ENCODE measurements at regions not wholly inside any gene's neighbourhood (a gene's known extent, or its start where the extent isn't known, plus 50 kb on each side); places are given as distances from the start of the nearest gene placed in this dataset.

DNA sequence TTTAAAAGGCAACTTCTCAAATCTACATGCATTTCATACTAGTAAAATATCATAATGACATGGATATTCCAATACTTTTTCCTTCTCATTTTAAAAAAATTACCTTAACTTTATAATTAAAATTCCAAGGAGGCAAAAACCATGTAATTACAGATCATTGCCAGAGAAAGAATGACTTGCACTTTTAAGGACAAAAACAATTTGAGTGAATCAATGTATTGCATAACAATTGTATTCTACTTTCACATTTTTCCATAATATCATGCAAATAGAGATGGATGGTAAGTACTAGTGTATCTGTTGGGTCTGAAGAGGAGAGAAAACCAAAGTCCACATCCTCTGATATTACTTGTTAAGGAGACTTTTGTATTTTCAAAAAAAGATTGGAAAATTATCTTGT is 89.5 kb upstream of the NCK2 start:
- no peak for DNase-seq
- Mint-ChIP-seq H3K4me3 (ENCODE audit: unreplicated experiment) (no peak overlapping the region), H3K27ac (ENCODE audit: unreplicated experiment) (no peak overlapping the region), H3K4me1 (ENCODE audit: low read depth, unreplicated experiment) (peaks cover 14% of the 10 kb centered on the region), H3K36me3 (ENCODE audit: insufficient read depth, unreplicated experiment) (no peaks in the 10 kb centered on the region), H3K27me3 (ENCODE audit: insufficient read depth, unreplicated experiment) (no peaks in the 10 kb centered on the region), H3K9me3 (ENCODE audit: unreplicated experiment) (no peaks in the 10 kb centered on the region)
- ChIA-PET POLR2A (no interaction called here), CTCF (no interaction called here)
- BruUV-seq (replicated peaks), result no TSS peak
- H3K4me1 ChIP-seq, result 0 out of 2 replicates have a peak, but pooled peaks cover 6% of the 10 kb centered on the region
- H3K4me3 ChIP-seq (ENCODE audit: low read depth, low read length), result no peak overlapping the region
- intact Hi-C loops (cut with micrococcal nuclease; ENCODE audit: unreplicated experiment), result no loop called here
- H3K36me3 ChIP-seq (ENCODE audit: control insufficient read depth, insufficient read depth, low read length), result no peaks in the 10 kb centered on the region
- H3K27me3 ChIP-seq (replicated peaks; ENCODE audit: control insufficient read depth, insufficient read depth, low read length), result no peaks in the 10 kb centered on the region
- no peaks in the 10 kb centered on the region; the same call in 1 of the 2 replicates for H3K9me3 ChIP-seq
- TF ChIP-seq, protein P1, sequence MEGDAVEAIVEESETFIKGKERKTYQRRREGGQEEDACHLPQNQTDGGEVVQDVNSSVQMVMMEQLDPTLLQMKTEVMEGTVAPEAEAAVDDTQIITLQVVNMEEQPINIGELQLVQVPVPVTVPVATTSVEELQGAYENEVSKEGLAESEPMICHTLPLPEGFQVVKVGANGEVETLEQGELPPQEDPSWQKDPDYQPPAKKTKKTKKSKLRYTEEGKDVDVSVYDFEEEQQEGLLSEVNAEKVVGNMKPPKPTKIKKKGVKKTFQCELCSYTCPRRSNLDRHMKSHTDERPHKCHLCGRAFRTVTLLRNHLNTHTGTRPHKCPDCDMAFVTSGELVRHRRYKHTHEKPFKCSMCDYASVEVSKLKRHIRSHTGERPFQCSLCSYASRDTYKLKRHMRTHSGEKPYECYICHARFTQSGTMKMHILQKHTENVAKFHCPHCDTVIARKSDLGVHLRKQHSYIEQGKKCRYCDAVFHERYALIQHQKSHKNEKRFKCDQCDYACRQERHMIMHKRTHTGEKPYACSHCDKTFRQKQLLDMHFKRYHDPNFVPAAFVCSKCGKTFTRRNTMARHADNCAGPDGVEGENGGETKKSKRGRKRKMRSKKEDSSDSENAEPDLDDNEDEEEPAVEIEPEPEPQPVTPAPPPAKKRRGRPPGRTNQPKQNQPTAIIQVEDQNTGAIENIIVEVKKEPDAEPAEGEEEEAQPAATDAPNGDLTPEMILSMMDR (IDR thresholded peaks at IDR 0.05; ENCODE audit: insufficient read depth in 1 of 2, low read depth in 1 of 2, low read length in 1 of 2, severe bottlenecking in 1 of 2, unreplicated experiment in 1 of 2), result no peak

DNA sequence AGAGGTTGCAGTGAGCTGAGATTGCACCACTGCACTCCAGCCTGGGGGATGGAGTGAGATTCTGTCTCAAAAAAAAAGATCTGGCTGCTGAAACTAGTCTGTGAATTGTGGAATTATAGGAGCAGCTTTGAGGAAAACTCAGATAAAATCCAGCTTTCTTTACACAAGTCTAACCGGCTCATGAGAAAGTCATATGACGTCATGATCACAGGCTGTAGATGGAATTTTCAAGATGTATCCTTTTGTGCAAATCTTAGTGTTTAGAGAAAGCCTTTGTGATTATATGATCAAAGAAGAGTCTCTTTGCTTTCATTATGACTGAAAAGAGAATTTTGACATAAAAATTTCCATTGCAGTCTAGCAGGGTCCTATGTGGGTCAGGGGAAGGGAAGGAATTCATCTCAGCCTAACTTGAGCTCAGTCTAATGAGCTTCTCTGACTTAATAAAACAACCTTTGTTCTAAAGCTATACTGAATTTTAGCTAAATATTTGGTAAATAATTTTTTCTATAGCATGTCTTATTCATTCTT is 90.2 kb upstream of the NCK2 start:
- DNase-seq, result no peak
- H3K27me3 ChIP-seq (replicated peaks; ENCODE audit: control insufficient read depth, insufficient read depth, low read length), result no peaks in the 10 kb centered on the region
- intact Hi-C loops (cut with micrococcal nuclease; ENCODE audit: unreplicated experiment), result no loop called here
- no peak overlapping the region for H3K4me3 Mint-ChIP-seq (ENCODE audit: unreplicated experiment)
- no peaks in the 10 kb centered on the region for H3K36me3 ChIP-seq (ENCODE audit: control insufficient read depth, insufficient read depth, low read length)
- no TSS peak for BruUV-seq (replicated peaks)
- peaks cover 14% of the 10 kb centered on the region for H3K4me1 Mint-ChIP-seq (ENCODE audit: low read depth, unreplicated experiment)
- TF ChIP-seq, protein P1 (IDR thresholded peaks at IDR 0.05; ENCODE audit: insufficient read depth in 1 of 2, low read depth in 1 of 2, low read length in 1 of 2, severe bottlenecking in 1 of 2, unreplicated experiment in 1 of 2), result no peak
- 0 out of 2 replicates have a peak, but pooled peaks cover 6% of the 10 kb centered on the region for H3K4me1 ChIP-seq
- no peaks in the 10 kb centered on the region for H3K9me3 Mint-ChIP-seq (ENCODE audit: unreplicated experiment)
- no peak overlapping the region for H3K4me3 ChIP-seq (ENCODE audit: low read depth, low read length)
- H3K36me3 Mint-ChIP-seq (ENCODE audit: insufficient read depth, unreplicated experiment), result no peaks in the 10 kb centered on the region
- no peak overlapping the region for H3K27ac Mint-ChIP-seq (ENCODE audit: unreplicated experiment)
- H3K9me3 ChIP-seq, result no peaks in the 10 kb centered on the region; the same call in 1 of the 2 replicates
- H3K27me3 Mint-ChIP-seq (ENCODE audit: insufficient read depth, unreplicated experiment), result no peaks in the 10 kb centered on the region
- ChIA-PET CTCF (no interaction called here), POLR2A (no interaction called here)

DNA sequence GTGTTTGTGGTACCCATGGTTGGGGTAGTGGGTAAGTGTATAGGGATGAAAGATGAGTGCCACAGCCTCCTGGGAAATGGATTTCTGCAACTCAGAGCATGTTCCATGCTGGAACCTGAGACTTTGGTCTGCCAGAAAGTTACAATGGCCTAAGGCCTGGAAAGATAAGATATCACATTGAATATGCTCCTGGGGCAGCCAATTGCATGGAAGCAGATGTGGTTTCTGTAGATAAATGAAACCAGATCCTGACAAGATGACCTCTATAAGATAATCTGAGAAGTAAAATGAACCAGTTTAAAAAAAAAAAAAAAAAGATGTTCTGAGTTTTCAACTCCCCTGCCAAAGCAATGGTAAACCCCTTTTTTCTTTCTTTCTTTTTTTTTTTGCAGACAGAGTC is 91.4 kb upstream of the NCK2 start:
- BruUV-seq (replicated peaks), result no TSS peak
- Histone ChIP-seq H3K9me3 (peaks cover 7% of the 10 kb centered on the region; the same call in 1 of the 2 replicates), H3K27me3 (replicated peaks; ENCODE audit: control insufficient read depth, insufficient read depth, low read length) (no peaks in the 10 kb centered on the region), H3K36me3 (ENCODE audit: control insufficient read depth, insufficient read depth, low read length) (no peaks in the 10 kb centered on the region), H3K4me3 (ENCODE audit: low read depth, low read length) (no peak overlapping the region), H3K4me1 (0 out of 2 replicates have a peak, but pooled peaks cover 6% of the 10 kb centered on the region)
- Mint-ChIP-seq H3K9me3 (ENCODE audit: unreplicated experiment) (peaks cover 10% of the 10 kb centered on the region), H3K36me3 (ENCODE audit: insufficient read depth, unreplicated experiment) (no peaks in the 10 kb centered on the region), H3K4me3 (ENCODE audit: unreplicated experiment) (no peak overlapping the region), H3K4me1 (ENCODE audit: low read depth, unreplicated experiment) (peaks cover 14% of the 10 kb centered on the region), H3K27me3 (ENCODE audit: insufficient read depth, unreplicated experiment) (no peaks in the 10 kb centered on the region), H3K27ac (ENCODE audit: unreplicated experiment) (no peak overlapping the region)
- POLR2A ChIA-PET, result interaction anchor here (0.7 kb wide), 1 partner anchor 105 kb away, joined by 8 read pairs; no protein-coding TSS in a partner anchor
- DNase-seq, result no peak
- CTCF ChIA-PET, result no interaction called here
- TF ChIP-seq, protein P1 (IDR thresholded peaks at IDR 0.05; ENCODE audit: insufficient read depth in 1 of 2, low read depth in 1 of 2, low read length in 1 of 2, severe bottlenecking in 1 of 2, unreplicated experiment in 1 of 2), result no peak
- intact Hi-C loops (cut with micrococcal nuclease; ENCODE audit: unreplicated experiment), result no loop called here
